H1 (cell line): ENCODE measurements at regions not wholly inside any gene's neighbourhood (a gene's known extent, or its start where the extent isn't known, plus 50 kb on each side); places are given as distances from the start of the nearest gene placed in this dataset.

Source experiments
- POLR2A ChIP-seq, 2 experiments: IDR thresholded peaks; 1 replicate in 1 of 2; 2 replicates in 1 of 2; pipeline ENCODE4 v1.6.1; 2011; ENCODE audit warnings: low read depth in 2 of 2, low read length in 2 of 2, mild to moderate bottlenecking in 2 of 2; ENCODE audit errors: control extremely low read depth in 1 of 2
- TAF7 ChIP-seq: optimal IDR thresholded peaks from 2 replicates; pipeline ENCODE3; 2011; ENCODE audit warnings: low read depth, mild to moderate bottlenecking, inconsistent platforms, low read length, moderate library complexity, borderline replicate concordance

DNA sequence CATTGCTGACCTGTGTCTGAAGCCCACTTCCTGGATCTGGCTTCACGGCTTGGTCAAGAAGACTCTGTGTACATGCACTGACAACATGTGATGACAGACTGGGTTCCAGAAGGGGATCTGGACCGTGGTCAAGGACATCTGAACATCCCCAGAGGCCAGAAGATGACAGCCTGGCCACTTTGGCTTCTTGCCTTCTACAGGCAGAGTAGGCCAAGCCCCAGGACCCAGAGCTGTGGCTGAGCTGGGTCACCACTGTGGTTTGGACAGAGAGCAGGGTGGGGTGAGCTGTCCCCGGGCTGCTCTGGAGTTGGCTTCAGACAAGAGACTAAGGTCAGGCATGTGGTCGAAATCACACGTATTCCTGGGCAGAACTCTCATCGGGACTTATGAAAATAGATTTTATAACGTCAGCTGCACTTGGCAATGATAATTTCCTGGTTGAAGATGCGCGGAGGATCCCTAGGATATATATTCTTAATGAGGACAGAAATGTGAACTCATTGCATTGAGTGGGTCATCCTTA is 114.1 kb upstream of the FRMD4B start (continued):
- no peak for TF ChIP-seq POLR2A (IDR thresholded peaks at IDR 0.05; ENCODE audit: control extremely low read depth in 1 of 2, low read depth in 2 of 2, low read length in 2 of 2)
- no peak for TF ChIP-seq TAF7
